Central memory CD8-positive, alpha-beta T cell (primary cell): ENCODE measurements at regions not wholly inside any gene's neighbourhood (a gene's known extent, or its start where the extent isn't known, plus 50 kb on each side); places are given as distances from the start of the nearest gene placed in this dataset.
"Not testable (repeated sequence)": the region's sequence is repeated elsewhere in the genome, so short reads cannot be mapped to it uniquely, and the experiment has no call there.

Experiments used
- ATAC-seq: fragments of 150-1000 bp; cut with Tn5 transposase; replicated peaks from 2 replicates; pipeline ENCODE4 v1.10.0; 2022; ENCODE audit warnings: mild to moderate bottlenecking, moderate FRiP score, moderate number of reproducible peaks; ENCODE audit not compliant: poor library complexity, severe bottlenecking; ENCODE audit errors: extremely low read depth
- DNase-seq, 2 donors: peaks; one replicate each; pipeline ENCODE4 v3.0.0; 2021; ENCODE audit warnings: low spot score in 2 of 2
- H3K27ac Mint-ChIP-seq: one replicate; pipeline ENCODE4 v1.8.0; 2022; ENCODE audit warnings: low read depth, mild to moderate bottlenecking, moderate library complexity, mixed read lengths
- H3K27me3 Mint-ChIP-seq: one replicate; pipeline ENCODE4 v1.8.0; 2022; ENCODE audit warnings: mixed read lengths
- H3K36me3 Mint-ChIP-seq: one replicate; pipeline ENCODE4 v1.8.0; 2022; ENCODE audit warnings: mild to moderate bottlenecking, moderate library complexity, mixed read lengths; ENCODE audit not compliant: insufficient read depth
- H3K4me1 Mint-ChIP-seq: one replicate; pipeline ENCODE4 v1.8.0; 2022; ENCODE audit warnings: mixed read lengths
- H3K4me3 Mint-ChIP-seq: one replicate; pipeline ENCODE4 v1.8.0; 2022; ENCODE audit warnings: mild to moderate bottlenecking, moderate library complexity, mixed read lengths
- H3K9me3 Mint-ChIP-seq: one replicate; pipeline ENCODE4 v1.8.0; 2022; ENCODE audit warnings: mixed read lengths

DNA sequence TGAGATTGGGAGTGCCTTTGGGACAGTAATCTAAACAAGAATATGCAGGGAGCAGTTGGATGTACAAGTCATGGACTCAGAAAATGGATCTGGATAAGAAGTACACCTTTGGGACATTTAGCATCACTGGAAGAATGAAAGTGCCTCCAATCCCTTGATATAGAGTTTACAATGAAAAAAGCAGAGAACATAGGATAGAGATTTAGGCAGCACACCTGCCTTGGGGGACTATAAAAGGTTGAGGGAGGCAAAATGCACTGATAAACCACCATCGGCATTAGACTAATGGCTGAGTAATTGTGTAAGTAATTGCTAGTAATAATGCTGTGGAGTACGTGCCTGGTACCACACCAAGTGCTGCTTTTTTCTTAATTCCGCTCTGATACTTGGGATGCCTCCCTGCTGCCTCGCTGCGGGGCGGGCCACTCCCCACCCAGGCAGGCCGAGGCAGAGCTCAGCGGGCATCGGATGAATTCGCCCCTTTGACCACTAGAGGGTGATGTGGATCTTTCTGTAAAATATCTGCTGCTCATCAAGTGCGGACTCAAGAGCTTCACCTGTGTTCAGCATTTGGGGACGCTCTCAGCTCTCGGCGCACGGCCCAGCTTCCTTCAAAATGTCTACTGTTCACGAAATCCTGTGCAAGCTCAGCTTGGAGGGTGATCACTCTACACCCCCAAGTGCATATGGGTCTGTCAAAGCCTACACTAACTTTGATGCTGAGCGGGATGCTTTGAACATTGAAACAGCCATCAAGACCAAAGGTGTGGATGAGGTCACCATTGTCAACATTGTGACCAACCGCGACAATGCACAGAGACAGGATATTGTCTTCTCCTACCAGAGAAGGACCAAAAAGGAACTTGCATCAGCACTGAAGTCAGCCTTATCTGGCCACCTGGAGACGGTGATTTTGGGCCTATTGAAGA is 99.9 kb downstream of the ANKRD18B start:
- peak; percentile 83 for ATAC-seq
- DNase-seq, result peak; percentile 51 to 65
- Mint-ChIP-seq H3K27ac (no peak overlapping the region), H3K36me3 (no peaks in the 10 kb centered on the region), H3K4me3 (no peak overlapping the region), H3K9me3 (no peaks in the 10 kb centered on the region), H3K4me1 (peaks cover 6% of the 10 kb centered on the region), H3K27me3 (peaks cover 72% of the 10 kb centered on the region)

DNA sequence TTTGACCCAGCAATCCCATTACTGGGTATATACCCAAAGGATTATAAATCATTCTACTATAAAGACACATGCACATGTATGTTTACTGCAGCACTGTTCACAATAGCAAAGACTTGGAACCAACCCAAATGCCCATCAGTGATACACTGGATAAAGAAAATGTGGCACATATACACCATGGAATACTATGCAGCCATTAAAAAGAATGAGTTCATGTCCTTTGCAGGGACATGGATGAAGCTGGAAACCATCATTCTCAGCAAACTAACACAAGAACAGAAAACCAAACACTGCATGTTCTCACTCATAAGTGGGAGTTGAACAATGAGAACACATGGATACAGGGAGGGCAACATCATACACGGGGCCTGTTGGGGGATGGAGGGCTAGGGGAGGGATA is 104.3 kb downstream of the ANKRD18B start:
- H3K27me3 Mint-ChIP-seq, result peaks cover 87% of the 10 kb centered on the region

DNA sequence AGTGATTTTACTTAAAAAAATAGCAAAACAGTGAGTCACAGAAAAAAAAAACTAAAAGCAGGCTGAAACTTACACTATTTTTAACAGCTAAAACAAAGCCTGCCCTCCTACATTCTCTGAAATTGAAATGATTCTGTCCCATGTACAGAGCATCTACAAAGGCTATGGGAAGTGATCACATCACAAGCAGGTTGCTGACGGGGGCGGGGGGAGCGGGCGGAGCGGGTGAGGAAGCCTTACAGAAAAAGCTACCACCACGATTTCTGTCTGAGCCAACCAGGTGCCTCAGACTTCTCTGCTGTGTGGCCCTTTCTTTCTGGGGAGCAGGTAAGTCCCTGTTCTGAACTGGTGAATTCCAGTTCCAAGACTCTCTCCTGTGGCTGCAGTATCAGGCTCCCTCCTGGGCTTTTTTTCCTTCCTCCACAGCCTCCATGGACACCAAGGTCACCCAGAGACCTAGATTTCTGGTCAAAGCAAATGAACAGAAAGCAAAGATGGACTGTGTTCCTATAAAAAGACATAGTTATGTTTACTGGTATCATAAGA is 104.9 kb downstream of the ANKRD18B start:
- ATAC-seq, result no peak

More for the DNA sequence above, 104.3 kb downstream of the ANKRD18B start:
- not testable (repeated sequence) for DNase-seq, ATAC-seq, H3K27ac Mint-ChIP-seq, H3K36me3 Mint-ChIP-seq, H3K4me3 Mint-ChIP-seq, H3K9me3 Mint-ChIP-seq, H3K4me1 Mint-ChIP-seq

DNA sequence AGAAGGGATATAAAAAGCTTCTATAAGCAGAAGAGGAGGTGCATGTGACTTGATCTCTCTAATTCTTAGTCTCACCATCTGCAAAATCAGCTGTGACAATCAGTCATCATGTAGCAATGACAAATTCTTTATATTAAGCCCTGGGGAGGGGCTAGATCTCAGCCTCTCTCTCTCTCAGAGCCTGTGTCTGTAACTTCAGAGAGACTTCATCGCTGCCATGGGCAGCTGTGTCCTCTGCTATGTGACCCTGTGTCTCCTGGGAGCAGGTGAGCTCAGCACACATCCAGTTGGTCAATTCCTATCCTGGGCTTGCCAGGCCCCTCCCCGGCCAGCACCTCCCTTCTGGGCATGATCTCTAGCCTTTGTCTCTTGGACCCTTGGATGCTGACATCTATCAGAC is 109.6 kb downstream of the ANKRD18B start:
- no peaks in the 10 kb centered on the region for H3K36me3 Mint-ChIP-seq
- DNase-seq (no peak), ATAC-seq (no peak)
- no peaks in the 10 kb centered on the region for H3K4me1 Mint-ChIP-seq
- no peak overlapping the region for H3K27ac Mint-ChIP-seq
- peaks cover 90% of the 10 kb centered on the region for H3K27me3 Mint-ChIP-seq
- H3K9me3 Mint-ChIP-seq, result no peaks in the 10 kb centered on the region
- no peak overlapping the region for H3K4me3 Mint-ChIP-seq

More for the DNA sequence above, 104.9 kb downstream of the ANKRD18B start:
- Mint-ChIP-seq H3K9me3 (no peaks in the 10 kb centered on the region), H3K27ac (no peak overlapping the region), H3K4me1 (peaks cover 4% of the 10 kb centered on the region), H3K4me3 (no peak overlapping the region), H3K36me3 (no peaks in the 10 kb centered on the region), H3K27me3 (peaks cover 87% of the 10 kb centered on the region)
- no peak for DNase-seq

DNA sequence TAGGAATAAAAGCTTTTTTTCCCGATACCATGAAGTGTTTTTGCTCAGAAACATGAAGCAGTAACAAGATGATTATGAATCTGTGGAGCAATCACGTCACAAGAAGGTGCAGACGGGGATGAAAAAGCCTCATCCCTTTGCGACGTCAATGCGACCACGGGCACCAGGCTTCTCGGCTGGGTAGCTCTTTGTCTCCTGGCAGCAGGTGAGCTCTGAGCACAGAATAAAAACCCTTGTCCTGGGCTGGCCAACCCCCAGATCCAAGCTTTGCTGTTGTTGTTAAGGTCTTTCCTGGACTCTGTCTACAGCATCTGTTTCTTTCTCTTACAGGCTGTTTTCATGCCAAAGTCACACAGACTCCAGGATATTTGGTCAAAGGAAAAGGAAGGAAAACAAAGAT is 113.8 kb downstream of the ANKRD18B start:
- H3K4me1 Mint-ChIP-seq, result no peaks in the 10 kb centered on the region
- H3K9me3 Mint-ChIP-seq, result no peaks in the 10 kb centered on the region
- peaks cover 95% of the 10 kb centered on the region for H3K27me3 Mint-ChIP-seq
- no peak overlapping the region for H3K27ac Mint-ChIP-seq
- H3K4me3 Mint-ChIP-seq, result no peak overlapping the region
- H3K36me3 Mint-ChIP-seq, result no peaks in the 10 kb centered on the region
- ATAC-seq (no peak), DNase-seq (no peak)

DNA sequence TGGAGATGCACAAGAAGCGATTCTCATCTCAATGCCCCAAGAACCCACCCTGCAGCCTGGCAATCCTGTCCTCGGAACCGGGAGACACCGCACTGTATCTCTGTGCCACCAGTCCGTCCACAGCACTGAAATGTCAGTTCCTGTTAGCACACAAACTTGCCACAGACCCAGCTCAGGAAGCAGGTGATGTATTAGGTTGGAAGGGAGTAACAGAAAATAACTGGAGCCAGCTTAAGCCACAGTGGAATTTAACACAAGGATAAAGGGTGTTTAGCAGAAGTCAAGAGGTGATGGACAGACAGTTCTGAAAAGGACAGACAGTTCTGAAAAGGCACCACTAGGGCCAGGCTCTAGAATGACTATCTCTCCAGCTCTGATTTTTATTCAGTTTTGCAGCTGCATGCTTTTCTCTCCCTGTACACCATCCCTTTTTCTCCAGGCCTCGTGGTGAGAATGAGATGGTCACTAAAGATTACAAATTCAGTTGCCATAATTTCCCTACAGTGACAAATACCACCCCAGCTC is 114.4 kb downstream of the ANKRD18B start:
- Mint-ChIP-seq H3K36me3 (no peaks in the 10 kb centered on the region), H3K9me3 (no peaks in the 10 kb centered on the region), H3K4me3 (no peak overlapping the region), H3K4me1 (no peaks in the 10 kb centered on the region), H3K27ac (no peak overlapping the region), H3K27me3 (peaks cover 95% of the 10 kb centered on the region)
- no peak for ATAC-seq
- no peak for DNase-seq

DNA sequence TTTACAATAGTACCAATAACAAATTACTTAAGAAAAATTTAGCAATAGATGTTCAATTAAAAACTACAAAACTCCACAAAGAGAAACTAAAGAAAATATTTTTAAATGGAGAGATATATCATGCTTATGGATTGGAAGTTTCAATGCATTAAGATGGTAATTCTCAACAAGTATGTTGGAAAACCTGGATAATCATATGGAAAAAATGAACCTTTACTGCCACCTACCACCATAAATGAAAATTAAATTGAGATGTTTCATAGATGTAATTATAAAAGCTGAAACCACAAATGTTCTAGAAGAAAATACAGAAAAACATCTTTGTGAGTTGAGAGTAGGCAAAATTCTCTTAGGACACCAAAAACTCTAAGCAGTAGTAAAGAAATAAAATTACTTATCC is 121.7 kb downstream of the ANKRD18B start:
- DNase-seq (no peak), ATAC-seq (no peak)
- H3K27me3 Mint-ChIP-seq, result peaks cover 83% of the 10 kb centered on the region
- no peak overlapping the region for H3K4me3 Mint-ChIP-seq
- H3K4me1 Mint-ChIP-seq, result no peaks in the 10 kb centered on the region
- H3K9me3 Mint-ChIP-seq, result no peaks in the 10 kb centered on the region
- no peak overlapping the region for H3K27ac Mint-ChIP-seq
- H3K36me3 Mint-ChIP-seq, result no peaks in the 10 kb centered on the region

DNA sequence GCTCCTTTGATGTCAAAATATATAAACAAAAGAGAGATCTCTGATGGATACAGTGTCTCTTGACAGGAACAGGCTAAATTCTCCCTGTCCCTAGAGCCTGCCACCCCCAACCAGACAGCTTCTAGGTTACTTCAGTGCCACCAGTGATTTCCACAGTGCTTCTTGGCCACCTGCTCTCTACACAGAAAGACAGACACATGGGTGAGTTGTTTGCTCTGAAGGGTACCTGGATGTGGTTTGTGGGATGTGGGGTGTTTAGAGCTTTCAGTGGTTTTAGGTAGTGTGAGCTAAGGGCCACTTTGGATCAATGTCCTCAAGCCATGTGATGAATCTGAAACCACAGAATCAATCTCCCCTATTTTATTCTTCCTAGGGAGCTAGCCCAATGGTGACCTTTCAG is 125.4 kb downstream of the ANKRD18B start:
- ATAC-seq (no peak), DNase-seq (no peak)
- Mint-ChIP-seq H3K27me3 (peaks cover 81% of the 10 kb centered on the region), H3K4me1 (no peaks in the 10 kb centered on the region), H3K36me3 (no peaks in the 10 kb centered on the region), H3K9me3 (no peaks in the 10 kb centered on the region), H3K27ac (peak overlapping the region; percentile 14), H3K4me3 (no peak overlapping the region)

DNA sequence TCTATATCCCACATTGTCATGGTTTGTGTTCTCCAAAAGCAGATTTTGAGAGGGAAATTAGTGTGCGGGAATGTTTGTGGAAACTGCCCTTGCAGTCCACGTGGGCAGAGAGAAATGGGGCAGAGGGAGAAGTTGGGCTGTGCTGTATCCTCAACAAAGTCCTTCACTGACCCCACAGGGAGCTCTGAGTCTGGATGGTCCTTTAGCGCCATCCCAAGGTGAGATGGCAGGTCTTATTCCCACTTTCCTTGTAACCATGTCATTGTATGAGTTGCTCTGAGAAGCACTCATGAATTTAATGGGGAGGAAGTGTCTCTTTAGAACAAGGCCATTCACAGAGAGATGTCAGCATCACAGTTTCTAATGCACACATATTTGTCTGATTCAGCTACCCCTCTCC is 127.1 kb downstream of the ANKRD18B start:
- ATAC-seq (no peak), DNase-seq (no peak)
- H3K27me3 Mint-ChIP-seq, result peaks cover 72% of the 10 kb centered on the region
- no peaks in the 10 kb centered on the region for H3K9me3 Mint-ChIP-seq
- H3K4me1 Mint-ChIP-seq, result no peaks in the 10 kb centered on the region
- no peaks in the 10 kb centered on the region for H3K36me3 Mint-ChIP-seq
- no peak overlapping the region for H3K27ac Mint-ChIP-seq
- H3K4me3 Mint-ChIP-seq, result no peak overlapping the region

DNA sequence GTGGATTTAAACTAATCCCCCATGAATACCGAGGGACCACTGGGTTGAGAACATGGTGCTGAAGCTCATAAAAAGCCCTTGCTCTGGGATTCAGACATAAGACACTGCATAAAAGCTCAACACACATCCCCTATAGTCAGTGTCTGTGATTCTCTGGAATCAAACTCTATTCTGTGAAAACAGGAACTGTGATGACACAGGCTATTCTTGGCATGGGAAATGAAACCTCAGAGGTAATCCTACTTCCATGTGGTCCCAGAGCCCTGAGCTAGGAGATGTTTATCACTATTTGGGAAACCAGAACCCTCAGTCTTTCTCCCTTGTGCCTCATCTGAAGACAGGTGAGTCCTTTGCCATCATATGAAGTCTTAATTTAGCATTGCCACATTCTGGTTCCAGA is 135.4 kb upstream of the PRSS3 start:
- DNase-seq (no peak), ATAC-seq (no peak)
- Mint-ChIP-seq H3K27ac (no peak overlapping the region), H3K9me3 (no peaks in the 10 kb centered on the region), H3K27me3 (peaks cover 20% of the 10 kb centered on the region), H3K36me3 (no peaks in the 10 kb centered on the region), H3K4me3 (no peak overlapping the region), H3K4me1 (no peaks in the 10 kb centered on the region)

DNA sequence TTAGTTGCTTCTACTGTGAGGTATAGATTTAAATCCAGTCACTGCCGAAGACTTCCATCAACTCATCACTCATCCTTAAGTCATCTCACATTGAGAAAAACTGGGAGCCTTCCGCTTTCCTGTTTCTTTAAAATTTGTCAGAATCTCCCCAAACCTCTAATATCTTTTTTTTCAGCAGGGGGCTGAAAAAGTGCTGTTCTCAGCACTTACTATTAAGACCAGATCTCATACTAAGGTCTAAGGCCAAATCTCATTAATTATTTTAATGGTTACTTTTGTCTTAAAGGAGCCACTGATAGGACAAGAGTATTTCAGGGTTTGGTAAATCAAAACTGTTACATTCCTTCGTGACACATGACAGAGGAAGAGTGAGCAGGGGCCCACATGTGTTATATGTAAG is 134.6 kb upstream of the PRSS3 start:
- Mint-ChIP-seq H3K27me3 (peaks cover 24% of the 10 kb centered on the region), H3K4me3 (no peak overlapping the region), H3K27ac (no peak overlapping the region), H3K4me1 (no peaks in the 10 kb centered on the region), H3K36me3 (peaks cover 2% of the 10 kb centered on the region), H3K9me3 (no peaks in the 10 kb centered on the region)
- no peak for ATAC-seq
- DNase-seq, result no peak

DNA sequence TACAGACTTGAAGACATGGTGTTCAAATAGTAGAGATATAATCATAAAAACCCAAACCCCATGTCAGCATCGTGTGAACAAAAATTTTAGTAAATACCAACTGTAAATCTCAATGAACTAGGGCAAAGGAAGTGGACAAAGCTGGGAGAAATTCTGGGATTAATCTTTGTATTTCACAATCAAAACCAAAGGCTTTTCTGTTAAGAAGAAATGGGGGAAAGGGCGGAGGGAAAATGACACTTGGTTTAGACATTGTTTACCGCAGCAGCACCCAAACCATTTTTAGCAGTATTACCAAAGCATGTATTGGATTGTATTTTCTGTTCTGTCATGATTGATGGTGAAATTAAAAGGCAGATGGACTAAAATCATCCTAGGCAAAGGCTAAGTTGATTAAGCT is 134.2 kb upstream of the PRSS3 start:
- Mint-ChIP-seq H3K4me3 (no peak overlapping the region), H3K27me3 (peaks cover 28% of the 10 kb centered on the region), H3K27ac (no peak overlapping the region), H3K4me1 (no peaks in the 10 kb centered on the region), H3K9me3 (no peaks in the 10 kb centered on the region), H3K36me3 (peaks cover 2% of the 10 kb centered on the region)
- ATAC-seq, result no peak
- no peak for DNase-seq

DNA sequence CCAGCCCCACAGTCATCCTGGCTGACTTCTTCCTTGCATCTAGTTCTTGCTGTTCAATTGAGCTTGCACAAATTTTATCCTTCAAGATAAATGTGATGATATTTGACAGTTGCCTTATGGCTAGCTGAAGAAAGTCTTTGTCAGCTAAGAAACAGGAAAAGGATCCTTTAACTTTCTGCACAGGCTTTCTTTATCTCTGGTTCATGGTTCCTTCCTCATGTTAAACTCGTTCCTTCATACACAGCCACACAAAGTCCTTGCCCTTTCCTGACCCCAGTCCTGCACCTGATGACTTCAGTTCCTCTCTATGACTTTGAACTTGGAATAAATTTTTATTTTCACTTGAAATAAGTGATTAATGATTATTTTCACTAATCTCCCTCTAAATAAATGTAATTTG is 132.5 kb upstream of the PRSS3 start:
- no peak overlapping the region for H3K4me3 Mint-ChIP-seq
- no peak for DNase-seq
- H3K9me3 Mint-ChIP-seq, result no peaks in the 10 kb centered on the region
- H3K27me3 Mint-ChIP-seq, result peaks cover 30% of the 10 kb centered on the region
- H3K4me1 Mint-ChIP-seq, result no peaks in the 10 kb centered on the region
- ATAC-seq, result no peak
- H3K27ac Mint-ChIP-seq, result no peak overlapping the region
- peaks cover 2% of the 10 kb centered on the region for H3K36me3 Mint-ChIP-seq
